GM19099 (cell line): ENCODE measurements at regions not wholly inside any gene's neighbourhood (a gene's known extent, or its start where the extent isn't known, plus 50 kb on each side); places are given as distances from the start of the nearest gene placed in this dataset.

Experiments used
- POLR2A ChIP-seq: IDR thresholded peaks from 3 replicates; pipeline ENCODE4 v1.6.1; 2011; ENCODE audit warnings: low read depth; ENCODE audit not compliant: insufficient read length; ENCODE audit errors: extremely low read depth

GRCh38 chr6:6808915-6809314 is 220.4 kb downstream of the LY86 start:
- no peak for TF ChIP-seq POLR2A

GRCh38 chr6:6810727-6811126 is 222.2 kb downstream of the LY86 start:
- no peak for TF ChIP-seq POLR2A

- no peak for TF ChIP-seq POLR2A
Observed at GRCh38 chr6:6811128-6812009, 222.8 kb downstream of the LY86 start.

- TF ChIP-seq POLR2A, result no peak
Observed at GRCh38 chr6:6812427-6812826, 223.9 kb downstream of the LY86 start.

- TF ChIP-seq POLR2A, result no peak
Observed at GRCh38 chr6:6815732-6816131, 227.2 kb downstream of the LY86 start.

GRCh38 chr6:6816716-6817115 is 228.2 kb downstream of the LY86 start:
- TF ChIP-seq POLR2A, result no peak

GRCh38 chr6:6818078-6818639 is 229.6 kb downstream of the LY86 start:
- TF ChIP-seq POLR2A, result no peak

- no peak for TF ChIP-seq POLR2A
Observed at GRCh38 chr6:6820641-6821238, 232.2 kb downstream of the LY86 start.

- no peak for TF ChIP-seq POLR2A
Observed at GRCh38 chr6:6821639-6822261, 233.2 kb downstream of the LY86 start.

- TF ChIP-seq POLR2A, result no peak
Observed at GRCh38 chr6:6823030-6823429, 234.5 kb downstream of the LY86 start.

GRCh38 chr6:6823568-6824224 is 235.2 kb downstream of the LY86 start:
- no peak for TF ChIP-seq POLR2A

GRCh38 chr6:6824381-6824780 is 235.9 kb downstream of the LY86 start:
- TF ChIP-seq POLR2A, result no peak

- no peak for TF ChIP-seq POLR2A
Observed at GRCh38 chr6:6825193-6825784, 236.8 kb downstream of the LY86 start.

- no peak for TF ChIP-seq POLR2A
Observed at GRCh38 chr6:6826095-6826901, 237.8 kb downstream of the LY86 start.
